Gastroesophageal sphincter (tissue), 4 donors: ENCODE measurements at regions not wholly inside any gene's neighbourhood (a gene's known extent, or its start where the extent isn't known, plus 50 kb on each side); places are given as distances from the start of the nearest gene placed in this dataset.

Experiments used
- ATAC-seq: fragments of 150-250 bp; one replicate; pipeline ENCODE4 v1.9.1; 2016; ENCODE audit warnings: mild to moderate bottlenecking, moderate library complexity
- H3K27ac ChIP-seq, 4 donors: fragments of 200-600 bp; sonication (generic) in 3 of 4; 1 replicate in 3 of 4; 2 replicates in 1 of 4; pipeline ENCODE4 v1.5.1; 2016 to 2019
- H3K27me3 ChIP-seq: fragments of 200-600 bp; sonication (generic); one replicate; pipeline ENCODE4 v1.5.1; 2019
- H3K36me3 ChIP-seq, 2 donors: fragments of 200-600 bp; sonication (generic); one replicate each; pipeline ENCODE4 v1.5.1; 2019; ENCODE audit warnings: control low read depth in 1 of 2
- H3K4me1 ChIP-seq, 3 donors: fragments of 200-600 bp; sonication (generic); 1 replicate in 2 of 3; 2 replicates in 1 of 3; pipeline ENCODE4 v1.5.1; 2016 to 2019; ENCODE audit warnings: control low read depth in 2 of 3
- H3K4me3 ChIP-seq, 2 donors: fragments of 200-600 bp; sonication (generic); one replicate each; pipeline ENCODE4 v1.5.1; 2019; ENCODE audit warnings: mild to moderate bottlenecking in 1 of 2, moderate library complexity in 1 of 2
- H3K9me3 ChIP-seq, 3 donors: fragments of 200-600 bp; sonication (generic); one replicate each; pipeline ENCODE4 v1.5.1; 2017 to 2019; ENCODE audit warnings: control low read depth in 2 of 3
- CTCF ChIP-seq, 4 experiments: fragments of 200-600 bp in 2 of 4; fragments of 450-650 bp in 2 of 4; sonication (generic) in 1 of 4; IDR thresholded peaks; one replicate each; pipeline ENCODE4 v1.5.1; 2017 to 2019; ENCODE audit warnings: antibody characterized with exemption in 4 of 4, mild to moderate bottlenecking in 2 of 4, moderate library complexity in 2 of 4
- EP300 ChIP-seq: sonication (generic); formaldehyde crosslinking; IDR thresholded peaks from one replicate; pipeline ENCODE4 v1.6.1; 2017; ENCODE audit warnings: antibody characterized with exemption, mild to moderate bottlenecking
- POLR2A ChIP-seq, 2 donors: fragments of 450-650 bp; IDR thresholded peaks; one replicate each; pipeline ENCODE4 v1.6.1; 2017; ENCODE audit warnings: antibody characterized with exemption in 2 of 2, mild to moderate bottlenecking in 2 of 2, moderate library complexity in 1 of 2
- POLR2AphosphoS5 ChIP-seq: sonication (generic); formaldehyde crosslinking; IDR thresholded peaks from one replicate; pipeline ENCODE4 v1.6.1; 2017; ENCODE audit warnings: antibody characterized with exemption
- WGBS, 2 donors: methylation state at CpG; one replicate each; pipeline ENCODE4 v1.1.5; 2018; ENCODE audit warnings: low coverage in 1 of 2; 5-methylcytosine and 5-hydroxymethylcytosine counted together

- no peaks in the 10 kb centered on the region for H3K27me3 ChIP-seq
- TF ChIP-seq CTCF (IDR thresholded peaks at IDR 0.05), result no peak
- no peak for TF ChIP-seq EP300
- TF ChIP-seq POLR2AphosphoS5, result no peak
- TF ChIP-seq POLR2A (IDR thresholded peaks at IDR 0.05), result no peak
- H3K4me1 ChIP-seq, result no peaks in the 10 kb centered on the region
- 66 to 71% methylated on average over 3 to 7 of the region's 7 CpGs for WGBS, 2 donors
- H3K36me3 ChIP-seq, result no peaks in the 10 kb centered on the region
- no peaks in the 10 kb centered on the region for H3K9me3 ChIP-seq
- H3K27ac ChIP-seq, result no peak overlapping the region
- H3K4me3 ChIP-seq, result no peak overlapping the region
- ATAC-seq, result no peak
Measured at GRCh38 chr4:81807386-81807785, 335.7 kb upstream of the RASGEF1B start.

DNA sequence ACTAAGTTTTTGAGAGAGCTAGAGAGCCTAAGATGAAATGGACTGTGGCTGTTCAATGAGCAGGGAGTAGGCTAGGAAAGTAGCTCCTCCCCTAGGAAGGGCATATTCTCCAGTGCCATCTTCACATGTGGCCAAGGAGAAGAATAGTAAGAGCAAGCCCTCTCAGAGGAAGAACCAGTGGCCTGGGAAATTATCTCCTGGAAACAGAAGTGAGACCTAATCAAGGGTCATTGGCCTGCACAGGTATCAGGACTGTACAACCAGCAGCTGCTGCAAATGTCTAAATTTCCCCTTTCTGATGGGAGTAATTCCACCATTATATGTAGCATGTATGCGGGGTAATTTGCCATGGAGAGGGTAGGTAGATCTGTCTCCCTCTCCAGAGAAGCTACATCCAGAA is 334.8 kb upstream of the RASGEF1B start:
- Histone ChIP-seq H3K4me1 (no peaks in the 10 kb centered on the region), H3K4me3 (no peak overlapping the region), H3K9me3 (no peaks in the 10 kb centered on the region), H3K27me3 (no peaks in the 10 kb centered on the region), H3K27ac (no peak overlapping the region), H3K36me3 (no peaks in the 10 kb centered on the region)
- TF ChIP-seq POLR2A (IDR thresholded peaks at IDR 0.05), result no peak
- no peak for TF ChIP-seq CTCF (IDR thresholded peaks at IDR 0.05)
- TF ChIP-seq EP300, result no peak
- no peak for TF ChIP-seq POLR2AphosphoS5
- ATAC-seq, result no peak
- 63% methylated on average over 1 of the region's 1 CpG; no CpG with 5 or more reads in 1 of the 2 donors for WGBS, 2 donors

DNA sequence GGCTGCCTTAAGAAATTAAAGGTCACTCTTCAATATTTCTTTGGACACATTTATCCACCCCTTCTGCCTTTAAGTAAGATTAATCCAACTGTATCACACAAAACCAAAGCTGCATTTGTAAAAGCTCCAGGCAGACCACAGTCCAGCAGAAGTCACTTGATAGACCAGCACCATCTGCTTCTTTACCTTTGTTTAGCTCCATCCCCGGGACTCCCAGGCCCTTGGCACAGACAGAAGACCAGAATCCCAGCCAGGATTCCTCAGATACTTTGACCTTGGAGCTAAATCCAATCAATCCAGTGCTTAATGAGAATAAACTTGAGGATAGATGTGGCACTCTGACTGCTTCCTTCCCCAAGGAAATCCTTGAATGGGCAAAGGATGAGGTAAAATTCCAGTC is 333.1 kb upstream of the RASGEF1B start:
- no peaks in the 10 kb centered on the region for H3K36me3 ChIP-seq
- H3K4me3 ChIP-seq, result no peak overlapping the region
- no peak for TF ChIP-seq POLR2A (IDR thresholded peaks at IDR 0.05)
- no peak for TF ChIP-seq CTCF (IDR thresholded peaks at IDR 0.05)
- TF ChIP-seq EP300, result no peak
- WGBS, 2 donors, result 33% methylated on average over 1 of the region's 1 CpG; no CpG with 5 or more reads in 1 of the 2 donors
- no peak overlapping the region for H3K27ac ChIP-seq
- H3K4me1 ChIP-seq, result no peaks in the 10 kb centered on the region
- no peaks in the 10 kb centered on the region for H3K27me3 ChIP-seq
- H3K9me3 ChIP-seq, result no peaks in the 10 kb centered on the region
- ATAC-seq, result no peak

DNA sequence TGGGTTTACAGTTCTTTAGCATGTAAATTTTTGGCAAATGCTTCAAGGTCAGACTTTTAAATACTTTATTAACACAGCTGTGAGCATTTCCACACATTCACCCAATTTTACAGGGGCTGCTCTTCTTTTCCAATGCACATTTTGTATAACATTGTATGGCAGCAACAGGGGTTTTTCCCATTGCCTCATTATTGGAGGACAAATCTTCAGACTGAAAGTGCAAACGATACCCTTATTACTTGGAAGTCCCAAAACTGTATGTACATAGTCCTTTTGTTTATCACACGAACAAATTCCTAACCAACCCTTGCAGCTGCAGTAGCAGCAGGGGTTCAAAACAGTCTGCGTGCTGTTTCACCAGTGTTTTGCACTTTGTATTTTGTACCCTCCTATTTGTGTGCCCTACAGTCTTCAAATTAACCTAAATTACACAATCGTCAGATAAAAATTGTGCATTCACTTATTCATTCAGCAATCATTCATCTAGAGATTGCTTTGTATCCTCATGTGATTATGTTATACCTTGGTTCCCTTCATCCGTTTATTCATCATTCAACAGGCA is 330.7 kb upstream of the RASGEF1B start:
- no peaks in the 10 kb centered on the region for H3K27me3 ChIP-seq
- H3K9me3 ChIP-seq, result no peaks in the 10 kb centered on the region
- H3K4me3 ChIP-seq, result no peak overlapping the region
- ATAC-seq, result no peak
- no peak for TF ChIP-seq EP300
- TF ChIP-seq POLR2A (IDR thresholded peaks at IDR 0.05), result no peak
- no peak for TF ChIP-seq POLR2AphosphoS5
- no peak for TF ChIP-seq CTCF (IDR thresholded peaks at IDR 0.05)
- no peaks in the 10 kb centered on the region for H3K4me1 ChIP-seq
- no peaks in the 10 kb centered on the region for H3K36me3 ChIP-seq
- 59 to 63% methylated on average over 4 to 5 of the region's 5 CpGs for WGBS, 2 donors
- no peak overlapping the region for H3K27ac ChIP-seq

GRCh38 chr4:81799371-81799770 is 327.7 kb upstream of the RASGEF1B start:
- no peak for ATAC-seq
- H3K36me3 ChIP-seq, result no peaks in the 10 kb centered on the region
- WGBS, 2 donors, result 100% methylated on average over 1 of the region's 1 CpG
- TF ChIP-seq POLR2A (IDR thresholded peaks at IDR 0.05) (no peak), EP300 (no peak), POLR2AphosphoS5 (no peak), CTCF (IDR thresholded peaks at IDR 0.05) (no peak)
- H3K27ac ChIP-seq, result no peak overlapping the region
- H3K4me3 ChIP-seq, result no peak overlapping the region
- H3K4me1 ChIP-seq, result no peaks in the 10 kb centered on the region
- H3K9me3 ChIP-seq, result no peaks in the 10 kb centered on the region
- H3K27me3 ChIP-seq, result no peaks in the 10 kb centered on the region
